Keratinocyte (primary cell): ENCODE measurements at regions not wholly inside any gene's neighbourhood (a gene's known extent, or its start where the extent isn't known, plus 50 kb on each side); places are given as distances from the start of the nearest gene placed in this dataset.

Experiments
- DNase-seq: peaks from one replicate; pipeline ENCODE4 v3.0.0-alpha.2; 2011; ENCODE audit warnings: low read depth, missing footprints, low spot score
- FAIRE-seq: peaks from 2 replicates; lab custom pipeline; 2011; peaks lifted over from hg19 to GRCh38; lab: Jason Lieb, UNC
- H2AFZ ChIP-seq: 2 replicates; pipeline ENCODE4 v1.6.0; 2012; ENCODE audit warnings: low read length, control low read depth, inconsistent platforms; ENCODE audit not compliant: control insufficient read depth
- H3K27ac ChIP-seq: 2 replicates; pipeline ENCODE4 v1.5.1; 2011; ENCODE audit warnings: low read length; ENCODE audit not compliant: control insufficient read depth, insufficient read depth
- H3K27me3 ChIP-seq: 3 replicates; pipeline ENCODE4 v1.6.0; 2011; ENCODE audit warnings: low read length; ENCODE audit not compliant: control insufficient read depth, insufficient read depth; ENCODE audit errors: extremely low read depth
- H3K36me3 ChIP-seq, 2 experiments: 2 replicates in 1 of 2; 3 replicates in 1 of 2; pipeline ENCODE4 v1.5.1; 2011; ENCODE audit warnings: low read length in 2 of 2, mild to moderate bottlenecking in 1 of 2; ENCODE audit not compliant: control insufficient read depth in 2 of 2, insufficient read depth in 2 of 2; ENCODE audit errors: extremely low read depth in 1 of 2
- H3K4me1 ChIP-seq: 3 replicates; pipeline ENCODE4 v1.5.1; 2011; ENCODE audit warnings: low read length; ENCODE audit not compliant: control insufficient read depth, insufficient read depth; ENCODE audit errors: extremely low read depth
- H3K4me2 ChIP-seq: 3 replicates; pipeline ENCODE4 v1.6.0; 2011; ENCODE audit warnings: low read depth, low read length; ENCODE audit not compliant: control insufficient read depth, insufficient read depth; ENCODE audit errors: extremely low read depth
- H3K4me3 ChIP-seq, 3 experiments: fragments of 200-600 bp in 1 of 3; sonication (generic) in 1 of 3; 2 replicates in 2 of 3; 3 replicates in 1 of 3; pipeline ENCODE4 v1.5.1; 2011 to 2016; ENCODE audit warnings: low read length in 3 of 3, mild to moderate bottlenecking in 3 of 3, control low read depth in 2 of 3, inconsistent platforms in 1 of 3, low read depth in 1 of 3, mixed read lengths in 1 of 3, mixed run types in 1 of 3, moderate library complexity in 1 of 3; ENCODE audit not compliant: control insufficient read depth in 2 of 3, insufficient read depth in 2 of 3; ENCODE audit errors: extremely low read depth in 1 of 3
- H3K79me2 ChIP-seq: 2 replicates; pipeline ENCODE4 v1.6.0; 2012; ENCODE audit warnings: low read length; ENCODE audit not compliant: control insufficient read depth, insufficient read depth
- H3K9ac ChIP-seq: 3 replicates; pipeline ENCODE4 v1.6.0; 2011; ENCODE audit warnings: low read length; ENCODE audit not compliant: control insufficient read depth, insufficient read depth; ENCODE audit errors: extremely low read depth
- H3K9me1 ChIP-seq: 3 replicates; pipeline ENCODE4 v1.6.0; 2011; ENCODE audit warnings: low read length; ENCODE audit not compliant: control insufficient read depth, insufficient read depth; ENCODE audit errors: extremely low read depth
- H3K9me3 ChIP-seq: 2 replicates; pipeline ENCODE4 v1.5.1; 2012; ENCODE audit warnings: low read depth, low read length; ENCODE audit not compliant: control insufficient read depth
- H4K20me1 ChIP-seq: 3 replicates; pipeline ENCODE4 v1.6.0; 2011; ENCODE audit warnings: low read length; ENCODE audit not compliant: control insufficient read depth, insufficient read depth; ENCODE audit errors: extremely low read depth
- EZH2 ChIP-seq: IDR thresholded peaks from one replicate; pipeline ENCODE4 v1.6.1; 2012; ENCODE audit warnings: inconsistent platforms, mild to moderate bottlenecking, low read length, moderate library complexity
- dilution Hi-C: fragments of 300-500 bp; cut with MboI; formaldehyde crosslinking; loops from one replicate; pipeline ENCODE4 v1.7.0; 2020; ENCODE audit warnings: low sequenced_read_pairs; ENCODE audit not compliant: extremely low pct_ligation_motif_present
- TF ChIP-seq, protein P1 (sequence below), 3 experiments: IDR thresholded peaks in 1 of 3; conservative IDR thresholded peaks in 1 of 3; optimal IDR thresholded peaks in 1 of 3; 2 replicates in 2 of 3; 3 replicates in 1 of 3; pipeline versions ENCODE3 to v1.5.1; 2011; ENCODE audit warnings: low read length in 3 of 3, mild to moderate bottlenecking in 3 of 3, moderate library complexity in 2 of 3, control low read depth in 1 of 3, inconsistent platforms in 1 of 3; ENCODE audit not compliant: insufficient read depth in 2 of 3; ENCODE audit errors: extremely low read depth in 1 of 3

DNA sequence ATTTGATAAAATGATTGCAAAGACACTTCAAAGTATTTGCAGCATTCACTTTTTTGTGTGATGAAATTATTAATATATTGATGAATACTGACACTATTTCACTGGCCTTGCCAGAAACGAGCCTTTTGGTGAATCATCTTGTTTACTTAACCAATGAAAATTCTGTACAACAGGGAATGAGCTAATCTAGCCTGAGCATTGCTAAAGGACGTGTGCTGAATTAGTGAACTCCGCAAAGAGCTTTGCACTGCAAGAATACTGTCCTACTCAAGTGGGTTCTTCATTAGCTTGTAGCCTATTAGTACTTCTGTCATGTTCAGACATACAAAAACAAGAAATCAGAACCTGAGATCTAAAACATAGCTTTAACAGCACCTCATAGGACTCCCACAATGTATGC lies 172.0 kb upstream of the NRSN1 start:
- dilution Hi-C loops: no loop called here
- Histone ChIP-seq H3K27me3 (no peaks in the 10 kb centered on the region), H3K27ac (no peak overlapping the region), H3K9ac (no peak overlapping the region), H3K4me1 (no peaks in the 10 kb centered on the region), H3K36me3 (no peaks in the 10 kb centered on the region), H3K79me2 (no peaks in the 10 kb centered on the region), H3K4me3 (no peak overlapping the region), H3K9me3 (no peaks in the 10 kb centered on the region), H3K9me1 (no peaks in the 10 kb centered on the region), H3K4me2 (no peak overlapping the region), H2AFZ (no peak overlapping the region), H4K20me1 (no peaks in the 10 kb centered on the region)
- FAIRE-seq: no peak
- DNase-seq: no peak
- TF ChIP-seq, protein P1, sequence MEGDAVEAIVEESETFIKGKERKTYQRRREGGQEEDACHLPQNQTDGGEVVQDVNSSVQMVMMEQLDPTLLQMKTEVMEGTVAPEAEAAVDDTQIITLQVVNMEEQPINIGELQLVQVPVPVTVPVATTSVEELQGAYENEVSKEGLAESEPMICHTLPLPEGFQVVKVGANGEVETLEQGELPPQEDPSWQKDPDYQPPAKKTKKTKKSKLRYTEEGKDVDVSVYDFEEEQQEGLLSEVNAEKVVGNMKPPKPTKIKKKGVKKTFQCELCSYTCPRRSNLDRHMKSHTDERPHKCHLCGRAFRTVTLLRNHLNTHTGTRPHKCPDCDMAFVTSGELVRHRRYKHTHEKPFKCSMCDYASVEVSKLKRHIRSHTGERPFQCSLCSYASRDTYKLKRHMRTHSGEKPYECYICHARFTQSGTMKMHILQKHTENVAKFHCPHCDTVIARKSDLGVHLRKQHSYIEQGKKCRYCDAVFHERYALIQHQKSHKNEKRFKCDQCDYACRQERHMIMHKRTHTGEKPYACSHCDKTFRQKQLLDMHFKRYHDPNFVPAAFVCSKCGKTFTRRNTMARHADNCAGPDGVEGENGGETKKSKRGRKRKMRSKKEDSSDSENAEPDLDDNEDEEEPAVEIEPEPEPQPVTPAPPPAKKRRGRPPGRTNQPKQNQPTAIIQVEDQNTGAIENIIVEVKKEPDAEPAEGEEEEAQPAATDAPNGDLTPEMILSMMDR (optimal IDR thresholded peaks at IDR 0.05 in 1 of 3, IDR thresholded peaks at IDR 0.05 in 1 of 3, conservative IDR thresholded peaks at IDR 0.05 in 1 of 3; ENCODE audit: extremely low read depth in 1 of 3, insufficient read depth in 2 of 3, low read length in 3 of 3): no peak
- no peak for TF ChIP-seq EZH2

GRCh38 chr6:23957017-23957416 lies 169.0 kb upstream of the NRSN1 start:
- no peak for FAIRE-seq
- DNase-seq: no peak

More at GRCh38 chr6:23957017-23957416, 169.0 kb upstream of the NRSN1 start:
- no peaks in the 10 kb centered on the region for H3K36me3 ChIP-seq
- no peaks in the 10 kb centered on the region for H3K9me1 ChIP-seq
- H3K27ac ChIP-seq: no peak overlapping the region
- no peak overlapping the region for H3K4me3 ChIP-seq
- H4K20me1 ChIP-seq: no peaks in the 10 kb centered on the region
- H3K9ac ChIP-seq: no peak overlapping the region
- H3K27me3 ChIP-seq: no peaks in the 10 kb centered on the region
- no peak overlapping the region for H3K4me2 ChIP-seq
- TF ChIP-seq EZH2: no peak
- TF ChIP-seq, protein P1 (optimal IDR thresholded peaks at IDR 0.05 in 1 of 3, IDR thresholded peaks at IDR 0.05 in 1 of 3, conservative IDR thresholded peaks at IDR 0.05 in 1 of 3; ENCODE audit: extremely low read depth in 1 of 3, insufficient read depth in 2 of 3, low read length in 3 of 3): no peak
- H2AFZ ChIP-seq: no peak overlapping the region
- no peaks in the 10 kb centered on the region for H3K79me2 ChIP-seq
- H3K4me1 ChIP-seq: no peaks in the 10 kb centered on the region
- dilution Hi-C loops: no loop called here
- no peaks in the 10 kb centered on the region for H3K9me3 ChIP-seq
